GM18873 (cell line): ENCODE measurements at regions not wholly inside any gene's neighbourhood (a gene's known extent, or its start where the extent isn't known, plus 50 kb on each side); places are given as distances from the start of the nearest gene placed in this dataset.
"Not testable (repeated sequence)": the region's sequence is repeated elsewhere in the genome, so short reads cannot be mapped to it uniquely, and the experiment has no call there.

Source experiments
- ATAC-seq: cut with Tn5 transposase; IDR thresholded peaks from one replicate; pipeline ENCODE4 v1.9.1; 2021; ENCODE audit warnings: mild to moderate bottlenecking, moderate library complexity, moderate number of reproducible peaks; ENCODE audit not compliant: unreplicated experiment, low FRiP score

DNA sequence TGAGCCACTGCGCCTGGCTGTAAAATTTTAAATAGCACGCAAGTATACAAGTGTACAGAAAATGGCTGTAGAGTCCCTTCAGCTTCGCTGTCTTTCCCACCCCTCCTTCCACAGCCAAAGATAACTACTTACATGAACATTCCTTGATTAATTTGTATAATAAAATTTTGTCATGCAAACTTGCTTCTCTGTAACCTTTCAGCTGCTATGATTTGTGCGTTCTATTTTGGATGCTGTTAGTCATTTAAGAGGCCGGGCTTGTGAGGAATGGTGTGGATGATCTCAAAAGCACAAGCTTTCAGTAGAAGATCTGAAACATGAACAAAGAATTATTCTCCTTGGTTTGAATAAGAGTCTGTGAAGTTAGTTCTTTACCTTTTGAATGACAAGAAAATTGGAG lies 115.0 kb upstream of the TLE1 start:
- ATAC-seq = no peak

DNA sequence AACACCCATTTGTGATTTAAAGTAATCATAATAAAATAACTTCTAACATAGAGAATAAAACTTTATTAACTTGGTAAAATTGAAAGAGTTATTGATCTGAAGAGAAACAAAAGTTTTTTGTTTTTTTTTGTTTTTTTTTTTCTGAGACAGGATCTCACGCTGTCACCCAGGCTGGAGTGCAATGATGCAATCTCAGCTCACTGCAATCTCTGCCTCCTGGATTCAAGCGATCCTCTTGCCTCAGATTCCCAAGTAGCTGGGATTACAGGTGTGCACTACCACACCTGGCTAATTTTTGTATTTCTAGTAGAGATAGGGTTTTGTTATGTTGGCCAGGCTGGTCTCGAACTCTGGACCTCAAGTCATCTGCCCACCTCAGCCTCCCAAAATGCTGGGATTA lies 116.5 kb upstream of the SPATA31D4 start:
- not testable (repeated sequence) for ATAC-seq

DNA sequence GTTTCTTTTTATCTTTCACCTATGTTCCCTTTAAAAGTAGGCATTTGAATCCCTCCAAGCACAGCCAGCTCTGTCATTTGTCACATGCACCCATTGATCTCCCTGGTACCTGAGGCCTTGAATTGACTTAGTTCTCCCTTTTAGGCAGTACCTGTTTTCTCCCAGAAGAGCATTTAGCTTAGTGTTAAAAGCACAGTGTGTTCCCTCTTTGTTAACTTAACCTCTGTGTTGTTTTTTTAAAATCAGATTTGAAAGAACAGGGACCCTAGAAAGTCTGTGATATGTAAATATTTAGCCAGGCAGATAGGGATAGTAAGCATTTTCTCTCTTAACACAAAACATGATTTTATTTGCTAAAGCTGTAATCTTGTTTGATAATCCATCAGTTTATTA lies 113.8 kb upstream of the SPATA31D4 start:
- ATAC-seq = no peak

DNA sequence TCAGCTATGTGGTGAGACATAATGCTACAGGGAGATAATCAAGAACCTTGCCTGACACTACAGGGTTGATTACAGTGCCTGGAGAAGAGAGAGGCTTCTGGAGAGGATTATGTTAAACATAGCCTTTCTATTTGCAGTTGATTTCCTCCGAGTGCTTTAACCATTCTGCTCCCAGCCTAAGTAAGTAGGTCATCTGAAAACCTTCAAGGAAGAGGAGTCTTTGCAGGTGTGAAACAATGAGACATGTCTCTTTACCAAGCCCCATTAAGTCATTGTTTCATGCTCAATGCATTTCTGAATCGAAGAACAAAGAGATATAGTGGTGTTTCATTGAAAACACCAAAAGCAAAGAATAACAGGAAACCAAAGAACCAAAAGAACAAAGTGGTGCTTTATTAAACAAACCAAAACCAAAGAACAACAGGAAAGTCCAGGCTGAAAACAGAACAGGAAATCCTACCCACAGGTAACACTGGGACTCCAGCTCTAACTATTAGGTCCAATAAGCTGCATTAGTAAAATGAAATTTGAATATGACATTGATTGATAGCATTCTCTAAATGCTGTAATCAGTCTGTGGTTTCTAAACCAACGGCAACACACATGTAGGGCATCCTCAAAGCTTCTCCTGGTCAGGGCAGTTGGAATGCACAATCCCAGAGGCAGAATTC lies 113.3 kb upstream of the SPATA31D4 start:
- peak; percentile 97 for ATAC-seq

DNA sequence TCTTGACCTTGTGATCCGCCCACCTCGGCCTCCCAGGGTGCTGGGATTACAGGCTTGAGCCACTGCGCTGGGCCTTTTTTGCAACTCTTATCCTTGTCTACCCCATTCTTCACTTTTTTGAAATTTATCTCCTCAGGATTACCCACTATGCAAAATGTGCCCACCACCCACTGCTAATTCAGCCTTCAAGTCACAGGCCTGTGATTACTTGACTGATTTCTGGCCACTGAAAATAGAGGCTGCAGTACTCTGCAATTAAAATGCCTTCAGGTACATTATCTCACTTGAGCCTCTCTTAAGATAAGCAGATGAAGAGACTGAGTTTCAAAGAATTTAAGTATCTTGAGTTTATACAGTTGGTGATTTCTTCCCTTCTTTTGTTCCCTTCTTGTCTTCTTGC lies 112.4 kb upstream of the SPATA31D4 start:
- ATAC-seq = no peak

DNA sequence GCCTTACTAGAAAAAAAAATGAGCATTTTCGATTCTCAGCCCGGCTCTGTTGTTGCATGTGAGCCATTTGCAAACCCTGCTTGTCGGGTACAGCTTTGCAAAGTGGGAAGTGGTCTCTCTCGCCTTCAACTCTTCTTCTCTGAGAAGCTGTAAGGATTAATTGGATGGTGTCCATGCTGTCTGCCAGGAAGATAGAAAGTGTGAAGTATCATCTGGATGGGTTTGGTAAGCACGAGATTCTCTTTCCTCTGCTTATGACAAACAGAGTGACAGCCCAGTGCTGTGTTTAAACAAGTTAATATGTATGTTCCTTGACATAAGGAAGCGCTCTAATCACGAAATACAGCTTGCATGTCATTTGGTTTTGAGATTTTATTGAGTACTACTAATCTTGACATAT lies 109.1 kb upstream of the SPATA31D4 start:
- no peak for ATAC-seq

DNA sequence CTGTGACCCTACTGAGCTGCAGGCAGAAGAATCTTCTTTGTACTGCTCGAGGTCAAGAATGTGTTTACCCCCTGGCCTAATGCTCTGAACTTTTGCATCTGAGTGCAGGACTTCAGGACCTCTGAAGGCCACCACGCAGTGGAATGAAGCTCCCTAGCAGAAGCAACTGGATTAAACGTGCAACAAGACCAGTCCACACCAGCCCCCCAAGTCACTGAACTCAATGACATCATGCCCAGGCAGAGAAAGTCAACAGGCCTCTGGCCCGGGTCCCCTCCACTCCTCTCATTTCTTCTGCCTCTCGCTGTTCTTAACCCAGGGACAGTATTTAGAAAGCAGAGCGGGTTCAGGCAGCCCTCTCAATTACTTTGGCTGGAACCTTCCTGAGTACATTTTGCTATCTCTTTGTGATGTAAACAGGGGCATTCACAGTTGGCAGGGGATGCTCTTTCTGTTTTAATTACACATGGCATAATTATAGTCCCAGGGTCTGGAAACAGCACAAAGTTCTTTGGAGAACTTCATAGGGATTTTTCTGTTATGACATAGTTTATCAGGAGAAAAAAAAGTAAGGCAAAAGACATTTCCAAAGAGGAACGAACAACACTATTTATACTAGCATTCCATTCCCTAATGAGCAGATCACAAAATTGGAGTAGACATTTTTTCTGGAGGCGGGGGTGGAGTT lies 108.2 kb upstream of the SPATA31D4 start:
- ATAC-seq = no peak

DNA sequence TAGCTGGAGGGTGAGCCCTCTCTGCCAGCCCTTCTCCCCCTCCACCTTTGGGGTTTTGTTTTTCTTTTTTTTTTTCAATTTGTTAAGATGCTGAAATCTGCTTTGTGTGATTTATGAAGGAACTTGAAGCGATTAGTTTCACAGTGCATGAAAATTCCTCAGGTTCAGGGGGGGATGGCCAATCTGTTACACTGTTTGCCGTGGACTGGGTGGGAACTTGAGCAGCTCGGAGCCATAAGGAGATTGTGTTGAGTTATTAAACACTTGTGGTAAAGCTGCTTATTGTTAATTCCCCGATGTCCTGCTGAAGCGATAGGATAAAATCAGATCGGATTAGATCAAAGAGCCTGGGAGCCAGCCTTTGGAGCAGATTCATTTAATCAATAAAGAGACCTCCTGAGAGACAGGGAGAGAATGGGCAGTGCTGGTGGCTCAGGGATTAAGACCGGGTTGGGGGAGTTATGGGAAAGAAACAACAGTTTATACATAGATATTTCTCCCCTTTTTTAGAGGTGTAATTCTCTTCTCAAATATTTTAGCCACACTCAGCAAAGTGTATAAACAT lies 105.8 kb upstream of the SPATA31D4 start:
- no peak for ATAC-seq

DNA sequence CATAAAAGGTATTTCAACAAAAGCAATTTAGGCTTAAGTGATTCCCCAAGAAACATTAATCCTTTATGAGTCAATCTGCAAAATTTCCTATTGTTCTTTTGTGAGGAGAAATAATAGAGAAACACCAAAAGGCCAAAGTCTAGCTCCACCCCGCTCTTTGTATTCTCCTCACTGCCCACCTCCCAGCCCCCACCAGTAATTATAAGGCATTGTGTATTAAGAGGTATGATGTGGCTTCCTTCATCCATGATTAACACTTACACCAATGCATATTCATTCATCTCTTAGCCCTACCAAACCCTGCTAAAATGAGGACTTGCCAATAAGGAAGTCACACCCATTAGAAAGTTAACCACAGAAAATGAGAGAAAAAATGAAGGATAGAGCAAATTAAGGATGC lies 105.3 kb upstream of the SPATA31D4 start:
- ATAC-seq = no peak

DNA sequence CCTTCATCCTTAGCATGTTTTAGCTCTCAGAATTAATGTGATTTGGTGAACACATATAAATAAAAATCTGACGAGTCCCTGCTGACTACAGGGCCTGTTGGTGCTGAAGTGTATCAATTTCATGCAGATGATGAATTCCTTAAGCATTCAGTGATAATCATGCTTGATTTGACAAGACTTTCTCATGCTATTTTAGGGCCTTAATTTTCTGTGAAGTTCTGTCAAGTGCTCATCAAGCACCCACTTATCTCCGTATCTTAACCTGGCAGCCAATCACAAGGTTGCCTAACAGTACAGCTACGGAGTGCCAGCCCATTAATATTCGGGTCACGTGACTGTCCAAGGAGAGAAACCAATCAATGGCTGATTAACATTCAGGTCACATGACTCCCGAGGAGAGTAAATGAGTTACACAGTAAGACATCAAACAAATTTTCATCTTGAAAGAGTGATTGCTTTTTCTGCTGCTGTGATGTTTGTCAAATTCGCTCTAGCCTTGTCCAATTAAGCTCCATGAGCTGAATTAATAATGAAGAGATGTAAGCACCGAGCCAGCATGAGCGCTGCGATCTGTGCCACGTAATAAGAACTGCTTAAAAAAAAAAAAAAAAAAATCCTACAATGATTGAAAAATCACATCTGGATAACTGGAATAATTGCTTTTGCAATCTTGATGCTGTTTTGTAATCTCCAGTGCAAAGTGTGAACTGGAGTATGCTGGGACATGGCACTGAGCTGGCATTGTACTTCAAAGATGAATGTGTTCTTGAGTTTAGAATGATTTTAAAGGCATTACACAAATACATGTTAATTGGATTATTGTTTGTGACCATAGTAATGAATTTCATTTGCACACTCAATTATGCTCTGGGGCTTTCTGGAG lies 104.3 kb upstream of the SPATA31D4 start:
- ATAC-seq = no peak

DNA sequence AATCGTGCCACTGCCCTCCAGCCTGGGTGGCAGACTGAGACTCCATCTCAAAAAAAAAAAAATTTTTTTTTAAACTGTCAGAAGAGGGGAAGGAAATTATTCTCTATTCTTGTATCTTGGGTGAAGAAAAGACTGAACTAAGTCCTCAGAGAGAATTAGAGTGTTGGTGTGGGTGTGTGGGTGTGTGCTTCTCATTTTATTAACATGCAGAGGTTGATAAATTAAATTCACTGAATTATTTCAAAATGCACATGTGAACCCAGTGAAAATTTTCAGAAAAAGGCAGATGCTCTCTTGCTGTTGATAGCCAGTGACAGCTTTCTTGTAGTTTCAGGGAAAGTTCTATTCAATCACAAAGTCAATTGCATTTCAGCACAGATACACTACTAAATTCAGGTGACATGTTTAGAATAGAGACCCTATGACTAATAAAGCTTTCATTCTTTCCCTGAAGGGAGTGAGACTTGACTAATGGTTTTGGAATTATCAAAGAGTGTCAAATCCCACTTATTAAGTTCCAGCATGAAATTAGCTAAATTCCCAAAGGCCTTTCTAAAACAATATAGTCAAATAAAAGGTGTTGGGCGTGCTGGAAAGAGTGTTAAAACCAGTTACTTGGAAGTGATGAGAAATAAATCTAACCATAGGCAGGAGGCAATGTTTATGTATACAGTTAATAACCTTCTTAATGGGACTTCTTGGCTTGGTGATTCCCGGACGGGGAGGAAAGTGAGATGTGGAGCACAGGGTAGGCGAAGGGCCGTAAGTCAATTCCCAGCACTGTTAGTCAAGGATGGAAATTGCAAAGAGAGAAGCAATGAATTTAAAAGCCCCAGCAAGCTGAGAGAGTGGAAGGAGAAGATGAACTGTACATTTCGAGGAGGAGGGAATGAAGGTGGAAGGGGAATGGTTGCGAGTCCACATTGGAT lies 103.2 kb upstream of the SPATA31D4 start:
- no peak for ATAC-seq

DNA sequence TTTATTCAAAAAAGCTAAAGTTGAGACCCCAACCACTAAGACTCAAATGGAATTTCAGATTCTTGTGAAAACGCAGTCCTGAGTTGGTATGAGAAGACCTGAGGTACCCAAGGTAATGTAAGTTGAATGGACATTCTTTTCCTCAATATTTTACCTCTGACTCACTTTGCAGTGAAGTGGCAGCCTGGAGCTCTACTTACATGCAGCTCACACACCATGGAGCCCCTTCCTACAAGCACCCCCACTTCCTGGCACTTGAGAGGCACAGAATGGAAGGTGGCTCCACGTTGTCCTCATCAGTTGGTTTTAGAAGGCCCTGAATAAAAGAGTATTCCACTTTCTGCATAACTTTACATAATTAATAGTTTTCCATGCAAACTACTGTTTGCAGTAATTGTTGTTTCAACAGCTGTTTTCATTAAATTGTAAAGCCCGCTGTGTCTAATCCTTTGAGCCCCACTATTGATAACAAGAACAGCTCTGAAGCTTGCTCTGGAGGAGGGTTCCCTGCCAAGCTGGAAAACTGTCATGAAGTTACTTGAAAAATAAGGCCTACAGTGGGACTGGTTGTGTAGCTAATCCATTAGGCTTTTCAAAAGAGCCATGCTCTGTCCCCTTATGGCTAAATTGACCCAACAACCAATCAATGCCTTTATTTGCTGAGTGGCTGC lies 102.2 kb upstream of the SPATA31D4 start:
- ATAC-seq = no peak

DNA sequence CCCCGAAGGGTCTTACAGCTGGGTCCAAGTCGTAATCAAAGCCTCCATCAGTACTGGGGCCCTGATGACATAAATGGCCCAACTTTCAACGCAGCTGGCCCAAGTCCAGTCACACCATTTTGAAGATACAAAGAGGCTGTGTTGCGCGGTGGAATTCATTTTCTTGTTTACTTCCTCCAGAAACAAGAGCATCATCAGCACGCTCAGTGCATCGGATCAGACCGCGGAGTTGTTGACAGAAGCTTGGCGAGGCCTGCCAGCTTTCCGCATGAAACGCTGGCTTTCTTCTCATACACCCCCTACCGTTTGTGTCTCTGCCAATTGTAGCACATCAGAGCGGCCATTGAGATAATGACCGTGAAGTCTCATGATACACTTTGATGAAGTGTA lies 101.7 kb upstream of the SPATA31D4 start:
- no peak for ATAC-seq

DNA sequence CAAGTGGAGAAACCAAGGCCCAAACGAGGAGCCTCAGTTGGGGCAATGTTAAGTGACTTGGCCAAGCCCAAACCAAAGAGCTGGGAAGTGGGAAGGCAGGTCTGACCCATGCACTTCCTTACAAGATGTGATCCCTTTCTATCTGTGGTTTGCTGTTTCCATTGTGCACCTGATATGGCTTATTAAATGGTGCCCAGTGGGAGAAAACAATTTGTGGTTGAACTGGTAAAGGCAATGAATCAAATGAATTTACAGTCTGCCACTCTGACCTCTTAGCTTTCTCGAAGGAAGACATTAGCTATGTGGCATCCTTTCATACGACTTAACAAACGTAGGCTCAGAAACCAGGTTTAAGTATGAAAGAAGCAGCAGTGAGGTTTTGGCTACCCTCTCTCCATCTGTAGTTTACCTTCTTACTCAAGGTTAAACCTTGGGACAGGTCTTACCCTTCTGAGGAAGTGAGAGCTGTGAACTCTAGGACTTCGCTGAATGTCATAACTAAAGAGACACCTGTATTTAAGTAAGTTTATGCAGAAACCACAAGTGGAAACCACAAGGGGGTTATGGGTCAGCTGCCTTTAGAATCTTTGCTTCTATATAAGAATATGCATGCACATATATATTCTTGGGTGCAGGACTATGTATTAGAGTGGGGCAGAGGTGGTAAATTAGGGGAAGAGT lies 100.5 kb upstream of the SPATA31D4 start:
- ATAC-seq = peak; percentile 97

DNA sequence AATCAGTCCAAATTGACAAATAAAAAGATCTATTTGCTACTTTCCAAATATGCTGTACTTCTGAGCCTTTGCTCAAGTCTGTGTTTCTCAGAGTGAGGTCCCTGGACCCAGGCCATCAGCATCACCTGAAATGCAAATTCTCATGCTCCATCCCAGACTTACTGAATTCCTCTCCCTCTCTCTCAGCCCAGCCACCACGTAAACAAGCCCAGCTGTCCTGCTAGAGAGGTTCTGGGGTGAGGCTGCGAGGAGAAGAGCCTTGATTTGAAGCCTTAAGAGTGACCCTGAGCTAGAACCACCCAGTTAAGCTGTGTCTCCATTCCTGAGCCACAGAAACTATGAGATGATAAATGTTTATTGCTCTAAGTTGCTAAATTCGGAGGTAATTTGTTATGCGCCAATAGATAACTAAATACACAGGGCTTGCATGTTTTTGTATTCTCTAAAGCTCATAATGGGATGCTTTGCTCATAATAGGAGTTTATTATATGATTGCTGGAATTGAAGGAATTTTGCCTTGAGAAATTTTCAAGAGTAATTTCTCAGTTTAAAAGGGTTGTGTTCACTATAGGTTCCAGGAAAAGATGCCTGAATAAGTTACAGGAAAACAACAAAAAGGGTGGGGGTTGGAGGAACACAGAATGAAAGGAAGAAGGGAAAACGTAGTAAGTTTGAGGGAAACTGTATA lies 98.9 kb upstream of the SPATA31D4 start:
- no peak for ATAC-seq

DNA sequence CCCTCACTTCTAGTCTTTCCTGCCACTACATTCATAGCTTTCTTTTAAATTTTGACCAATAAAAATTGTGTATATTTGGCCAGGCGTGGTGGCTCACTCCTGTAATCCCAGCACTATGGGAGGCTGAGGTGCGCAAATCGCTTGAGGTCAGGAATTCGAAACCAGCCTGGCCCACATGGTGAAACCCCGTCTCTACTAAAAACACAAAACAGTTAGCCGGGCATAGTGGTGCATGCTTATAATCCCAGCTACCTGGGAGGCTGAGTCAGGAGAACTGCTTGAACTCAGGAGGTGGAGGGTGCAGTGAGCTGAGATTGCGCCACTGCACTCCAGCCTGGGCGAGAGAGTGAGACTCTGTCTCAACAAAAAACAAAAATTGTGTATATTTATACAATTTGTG lies 97.8 kb upstream of the SPATA31D4 start:
- not testable (repeated sequence) for ATAC-seq

DNA sequence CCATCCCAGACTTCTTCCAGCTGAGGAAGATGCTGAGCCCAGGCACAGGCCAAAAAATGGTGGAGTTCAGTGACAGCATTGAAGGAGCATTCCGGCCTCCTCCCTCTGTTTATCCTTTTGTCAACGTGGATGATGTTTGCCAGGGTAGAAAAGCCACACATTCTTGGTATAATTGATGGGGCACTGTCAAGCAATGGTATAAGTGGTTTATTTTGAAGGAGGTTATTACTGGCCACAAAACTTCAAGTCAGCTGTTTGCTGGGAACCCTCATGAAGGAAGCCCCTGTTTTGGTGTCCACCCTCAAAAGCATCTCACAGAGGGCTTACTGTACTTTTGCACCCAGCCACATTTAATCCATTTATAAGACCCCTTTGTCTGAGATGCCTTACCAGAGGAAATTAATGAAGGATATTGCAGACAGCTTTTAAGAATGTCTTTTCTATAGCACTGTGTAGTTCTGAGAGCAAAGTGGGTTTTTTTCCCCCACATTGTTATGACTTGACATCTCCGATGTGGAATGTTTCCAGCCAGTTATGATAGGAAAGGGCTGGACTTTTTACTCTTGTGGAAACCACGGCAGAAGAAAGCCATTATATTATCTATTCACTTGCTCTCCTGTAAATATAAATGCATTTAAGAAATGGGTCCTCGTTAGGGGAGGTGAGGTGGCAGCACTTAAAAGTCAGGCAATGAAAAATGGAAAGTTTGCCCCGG lies 95.5 kb upstream of the SPATA31D4 start:
- no peak for ATAC-seq
